ENCODE measurements at regions not wholly inside any gene's neighbourhood (a gene's known extent, or its start where the extent isn't known, plus 50 kb on each side); places are given as distances from the start of the nearest gene placed in this dataset.

GRCh38 chr7:106169821-106170610, 57.9 kb upstream of the SYPL1 start:
- POLR2A ChIA-PET = no interaction called here
- CTCF ChIA-PET = interaction anchor here (1.5 to 2.3 kb wide), 2 partner anchors 16 to 113 kb away, joined by 4 to 8 read pairs; no protein-coding TSS in a partner anchor

- CTCF ChIA-PET = interaction anchor here (0.9 to 1.6 kb wide), 6 partner anchors 9 to 407 kb away, joined by 3 to 8 read pairs (median 4); no protein-coding TSS in a partner anchor
These were observed 55.5 kb upstream of the SYPL1 start for GRCh38 chr7:106167439-106168136.

GRCh38 chr7:106166651-106167342, 54.7 kb upstream of the SYPL1 start:
- ChIA-PET CTCF (interaction anchor here (0.9 to 1.6 kb wide), 7 partner anchors 10 to 406 kb away, joined by 3 to 8 read pairs (median 3); no protein-coding TSS in a partner anchor), POLR2A (no interaction called here)

More at GRCh38 chr7:106167439-106168136, 55.5 kb upstream of the SYPL1 start:
- POLR2A ChIA-PET = no interaction called here

- CTCF ChIA-PET = interaction anchor here (0.7 to 1.7 kb wide), 4 partner anchors 11 to 470 kb away, joined by 3 to 9 read pairs (median 4); no protein-coding TSS in a partner anchor
- POLR2A ChIA-PET = no interaction called here
These were observed 53.2 kb upstream of the SYPL1 start for GRCh38 chr7:106165337-106165736.

GRCh38 chr7:106163257-106163656, 51.1 kb upstream of the SYPL1 start:
- ChIA-PET POLR2A (no interaction called here), CTCF (interaction anchor here (0.6 kb wide), 1 partner anchor 13 kb away, joined by 3 read pairs; no protein-coding TSS in a partner anchor)
